ENCODE measurements at regions not wholly inside any gene's neighbourhood (a gene's known extent, or its start where the extent isn't known, plus 50 kb on each side); places are given as distances from the start of the nearest gene placed in this dataset.

- peaks cover 21% of the 10 kb centered on the region for H3K27me3 ChIP-seq (ENCODE audit: insufficient read depth, low read length)
- no peaks in the 10 kb centered on the region for H3K9me3 ChIP-seq (ENCODE audit: control insufficient read depth in 1 of 2, insufficient read depth in 1 of 2, low read depth in 1 of 2, low read length in 2 of 2)
- no peak overlapping the region for H2AFZ ChIP-seq (ENCODE audit: low read depth, low read length, poor library complexity, severe bottlenecking)
- no peak overlapping the region for H3K9ac ChIP-seq (ENCODE audit: low read length)
- no peak for TF ChIP-seq RAD21 (IDR thresholded peaks at IDR 0.05; ENCODE audit: low read depth)
- TF ChIP-seq ZNF274 (IDR thresholded peaks at IDR 0.05; ENCODE audit: low read depth, low read length), result no peak
- TF ChIP-seq ZFX (IDR thresholded peaks at IDR 0.05), result no peak
- no peak for TF ChIP-seq EZH2phosphoT487 (IDR thresholded peaks at IDR 0.05; ENCODE audit: borderline replicate concordance)
- TF ChIP-seq ELF1 (IDR thresholded peaks at IDR 0.05; ENCODE audit: borderline replicate concordance, low read depth), result no peak
- TF ChIP-seq SIN3A (IDR thresholded peaks at IDR 0.05; ENCODE audit: low read depth), result no peak
- no peak for TF ChIP-seq SP1 (IDR thresholded peaks at IDR 0.05; ENCODE audit: low read depth)
- TF ChIP-seq SRF (IDR thresholded peaks at IDR 0.05; ENCODE audit: low read depth), result no peak
- no peak for TF ChIP-seq YY1 (IDR thresholded peaks at IDR 0.05; ENCODE audit: extremely low read depth, insufficient replicate concordance, low read depth, low read length)
- no peak for TF ChIP-seq CEBPB (IDR thresholded peaks at IDR 0.05; ENCODE audit: low read depth)
- TF ChIP-seq CTCF (IDR thresholded peaks at IDR 0.05 in 2 of 3, conservative IDR thresholded peaks at IDR 0.05 in 1 of 3; ENCODE audit: borderline replicate concordance in 1 of 3, insufficient read depth in 1 of 3, low read depth in 2 of 3, low read length in 2 of 3), result no peak
- TF ChIP-seq ATF3 (IDR thresholded peaks at IDR 0.05), result no peak
- TF ChIP-seq EGR1 (IDR thresholded peaks at IDR 0.05; ENCODE audit: low read depth), result no peak
- no peak for TF ChIP-seq JUND (IDR thresholded peaks at IDR 0.05)
- ChIA-PET RAD21 (ENCODE audit: low non-redundant PET in 1 of 2, low total read pairs in 2 of 2, uncharacterized antibody in 2 of 2, unreplicated experiment in 2 of 2) (no interaction called here), POLR2A (no interaction called here), CTCF (no interaction called here)
- no peaks in the 10 kb centered on the region for H3K79me2 ChIP-seq (ENCODE audit: insufficient read depth, low read length)
- ATAC-seq (no peak), DNase-seq (ENCODE audit: low read depth, low spot score) (no peak)
- H3K4me3 ChIP-seq (replicated peaks in 1 of 2; ENCODE audit: low read depth in 1 of 2, low read length in 2 of 2), result no peak overlapping the region
- H3K27ac ChIP-seq (ENCODE audit: low read depth, low read length), result no peak overlapping the region
- no peaks in the 10 kb centered on the region for H3K9me2 ChIP-seq (ENCODE audit: insufficient read depth)
- BruUV-seq (replicated peaks), result no TSS peak
- H3K36me3 ChIP-seq (ENCODE audit: control insufficient read depth in 1 of 2, insufficient read depth in 2 of 2, low read length in 2 of 2), result no peaks in the 10 kb centered on the region
- no peaks in the 10 kb centered on the region for H4K20me1 ChIP-seq (ENCODE audit: insufficient read depth)
- intact Hi-C loops (cut with micrococcal nuclease), result no loop called here
- no peak overlapping the region for H3K4me2 ChIP-seq (ENCODE audit: low read length)
- no peaks in the 10 kb centered on the region for H3K4me1 ChIP-seq (ENCODE audit: control insufficient read depth in 1 of 2, insufficient read depth in 2 of 2, low read length in 2 of 2)
These were observed 539.1 kb downstream of the CDK5RAP2 start for GRCh38 chr9:120040896-120041295.

All from HCT116 (cell line).